GM12892 (cell line): ENCODE measurements at regions not wholly inside any gene's neighbourhood (a gene's known extent, or its start where the extent isn't known, plus 50 kb on each side); places are given as distances from the start of the nearest gene placed in this dataset.

Experiments
- POLR2A ChIP-seq: IDR thresholded peaks from 2 replicates; pipeline ENCODE4 v1.6.1; 2011; ENCODE audit warnings: low read depth, low read length, control low read depth
- TAF1 ChIP-seq: IDR thresholded peaks from 2 replicates; pipeline ENCODE4 v1.6.1; 2011; ENCODE audit warnings: low read depth, mild to moderate bottlenecking, control low read depth, low read length, borderline replicate concordance

GRCh38 chr22:27273853-27274252, 527.7 kb downstream of the MN1 start:
- no peak for TF ChIP-seq POLR2A
- no peak for TF ChIP-seq TAF1
